OCI-LY1 (cell line): ENCODE measurements at regions not wholly inside any gene's neighbourhood (a gene's known extent, or its start where the extent isn't known, plus 50 kb on each side); places are given as distances from the start of the nearest gene placed in this dataset.

Source experiments
- H2AFZ ChIP-seq: fragments of 200-600 bp; sonication (generic), shearing (Covaris generic); 2 replicates; pipeline ENCODE4 v1.6.0; 2014; ENCODE audit warnings: antibody characterized with exemption, mild to moderate bottlenecking, low read length
- H3F3A ChIP-seq: fragments of 200-600 bp; sonication (generic), shearing (Covaris generic); 2 replicates; pipeline ENCODE4 v1.6.0; 2014; ENCODE audit warnings: mild to moderate bottlenecking, antibody characterized with exemption, low read length, moderate library complexity; ENCODE audit not compliant: insufficient read depth
- H3K27ac ChIP-seq: fragments of 200-600 bp; sonication (generic); 2 replicates; pipeline ENCODE4 v1.5.1; 2014; ENCODE audit warnings: low read length, mixed run types, mild to moderate bottlenecking, low read depth; ENCODE audit not compliant: poor library complexity, severe bottlenecking
- H3K27me3 ChIP-seq: fragments of 200-600 bp; sonication (generic); 2 replicates; pipeline ENCODE4 v1.6.0; 2014; ENCODE audit warnings: antibody characterized with exemption, mild to moderate bottlenecking, low read length, moderate library complexity; ENCODE audit not compliant: insufficient read depth
- H3K36me3 ChIP-seq: fragments of 200-600 bp; sonication (generic); 2 replicates; pipeline ENCODE4 v1.6.1; 2014; ENCODE audit warnings: mild to moderate bottlenecking, antibody characterized with exemption, low read length, moderate library complexity, mixed read lengths; ENCODE audit not compliant: insufficient read depth
- H3K4me1 ChIP-seq: fragments of 200-600 bp; sonication (generic); 2 replicates; pipeline ENCODE4 v1.5.1; 2014; ENCODE audit warnings: mild to moderate bottlenecking, low read length, moderate library complexity; ENCODE audit not compliant: insufficient read depth, severe bottlenecking
- H3K4me2 ChIP-seq: fragments of 200-600 bp; sonication (generic), shearing (Covaris generic); 2 replicates; pipeline ENCODE4 v1.6.1; 2014; ENCODE audit warnings: low read length
- H3K4me3 ChIP-seq: fragments of 200-600 bp; sonication (generic); 2 replicates; pipeline ENCODE4 v1.5.1; 2014; ENCODE audit warnings: low read length, low read depth, mild to moderate bottlenecking, mixed read lengths; ENCODE audit not compliant: poor library complexity, severe bottlenecking
- H3K79me2 ChIP-seq: fragments of 200-600 bp; shearing (Covaris generic); 2 replicates; pipeline ENCODE4 v1.6.1; 2016; ENCODE audit warnings: mixed run types, low read length, mixed read lengths; ENCODE audit not compliant: insufficient read depth
- H3K9ac ChIP-seq: fragments of 200-600 bp; sonication (generic), shearing (Covaris generic); 2 replicates; pipeline ENCODE4 v1.6.1; 2014; ENCODE audit warnings: mild to moderate bottlenecking, low read length, mixed read lengths
- H3K9me2 ChIP-seq: fragments of 200-600 bp; sonication (generic), shearing (Covaris generic); 2 replicates; pipeline ENCODE4 v1.6.1; 2014; ENCODE audit warnings: low read depth, mild to moderate bottlenecking, low read length, mixed read lengths
- H3K9me3 ChIP-seq: fragments of 200-600 bp; shearing (Covaris generic); 2 replicates; pipeline ENCODE4 v1.6.1; 2014; ENCODE audit warnings: low read length, mixed read lengths
- H4K20me1 ChIP-seq: fragments of 200-600 bp; sonication (generic), shearing (Covaris generic); 2 replicates; pipeline ENCODE4 v1.6.0; 2016; ENCODE audit warnings: mild to moderate bottlenecking, low read length; ENCODE audit not compliant: insufficient read depth
- EZH2 ChIP-seq: fragments of 200-600 bp; sonication (generic), shearing (Covaris generic); IDR thresholded peaks from 2 replicates; pipeline ENCODE4 v1.8.0; 2017; ENCODE audit warnings: borderline replicate concordance, mixed run types, mild to moderate bottlenecking, antibody characterized with exemption, low read length, moderate library complexity, mixed read lengths
- TF ChIP-seq, protein P1 (sequence below): fragments of 200-600 bp; sonication (generic), shearing (Covaris generic); IDR thresholded peaks from 2 replicates; pipeline ENCODE4 v1.5.1; 2017; ENCODE audit warnings: mild to moderate bottlenecking, antibody characterized with exemption, low read length, moderate library complexity, mixed read lengths

DNA sequence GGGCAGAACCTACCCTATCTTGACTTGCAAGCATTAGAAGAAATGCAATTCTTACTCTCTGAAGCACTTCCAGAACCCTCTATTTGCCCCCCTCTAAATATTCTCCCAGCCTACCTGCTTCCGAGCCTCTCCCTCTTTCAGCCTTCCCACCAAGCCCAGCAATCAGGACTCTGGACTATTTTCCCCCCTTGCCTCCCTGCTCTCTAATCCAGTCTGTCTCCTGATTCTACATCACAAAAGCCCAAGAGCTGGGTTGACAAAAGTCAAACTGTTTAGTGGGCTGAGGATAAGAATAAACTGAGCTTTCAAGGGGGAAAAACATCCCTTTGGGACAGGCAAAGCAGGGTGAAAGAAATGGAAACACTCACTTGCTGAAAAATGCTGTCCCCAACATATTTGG is 123.2 kb upstream of the KIF2A start:
- H3K4me2 ChIP-seq = no peak overlapping the region
- no peak overlapping the region for H3K27ac ChIP-seq
- no peak for TF ChIP-seq EZH2
- TF ChIP-seq, protein P1, sequence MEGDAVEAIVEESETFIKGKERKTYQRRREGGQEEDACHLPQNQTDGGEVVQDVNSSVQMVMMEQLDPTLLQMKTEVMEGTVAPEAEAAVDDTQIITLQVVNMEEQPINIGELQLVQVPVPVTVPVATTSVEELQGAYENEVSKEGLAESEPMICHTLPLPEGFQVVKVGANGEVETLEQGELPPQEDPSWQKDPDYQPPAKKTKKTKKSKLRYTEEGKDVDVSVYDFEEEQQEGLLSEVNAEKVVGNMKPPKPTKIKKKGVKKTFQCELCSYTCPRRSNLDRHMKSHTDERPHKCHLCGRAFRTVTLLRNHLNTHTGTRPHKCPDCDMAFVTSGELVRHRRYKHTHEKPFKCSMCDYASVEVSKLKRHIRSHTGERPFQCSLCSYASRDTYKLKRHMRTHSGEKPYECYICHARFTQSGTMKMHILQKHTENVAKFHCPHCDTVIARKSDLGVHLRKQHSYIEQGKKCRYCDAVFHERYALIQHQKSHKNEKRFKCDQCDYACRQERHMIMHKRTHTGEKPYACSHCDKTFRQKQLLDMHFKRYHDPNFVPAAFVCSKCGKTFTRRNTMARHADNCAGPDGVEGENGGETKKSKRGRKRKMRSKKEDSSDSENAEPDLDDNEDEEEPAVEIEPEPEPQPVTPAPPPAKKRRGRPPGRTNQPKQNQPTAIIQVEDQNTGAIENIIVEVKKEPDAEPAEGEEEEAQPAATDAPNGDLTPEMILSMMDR = no peak

DNA sequence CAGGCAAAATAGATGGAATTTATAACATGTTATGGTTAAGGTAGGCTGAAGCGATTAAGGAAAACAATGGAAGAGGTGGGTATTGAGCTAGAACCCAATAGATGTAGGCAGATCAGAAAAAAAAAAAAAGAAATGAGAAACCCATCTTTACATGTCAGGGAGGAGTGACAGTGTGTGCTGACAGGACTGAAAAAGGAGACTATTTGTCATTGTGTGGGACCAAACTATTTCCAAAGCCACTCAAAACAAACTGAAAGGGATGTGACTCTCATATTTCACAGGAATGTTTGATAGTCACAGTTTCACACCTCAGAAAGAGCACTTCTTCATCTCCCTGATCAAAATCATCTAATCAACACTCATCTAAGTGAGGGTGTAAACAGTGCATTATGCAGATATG is 122.3 kb upstream of the KIF2A start:
- Histone ChIP-seq H3K4me3 (no peak overlapping the region), H3K79me2 (no peaks in the 10 kb centered on the region), H3K9me2 (no peaks in the 10 kb centered on the region), H3K4me1 (no peaks in the 10 kb centered on the region), H3K9ac (no peak overlapping the region), H2AFZ (no peak overlapping the region), H3K9me3 (no peaks in the 10 kb centered on the region), H3F3A (no peaks in the 10 kb centered on the region), H3K4me2 (no peak overlapping the region), H4K20me1 (no peaks in the 10 kb centered on the region), H3K27me3 (no peaks in the 10 kb centered on the region), H3K36me3 (no peaks in the 10 kb centered on the region), H3K27ac (no peak overlapping the region)
- TF ChIP-seq, protein P1 = no peak
- no peak for TF ChIP-seq EZH2

More for the DNA sequence above, 123.2 kb upstream of the KIF2A start:
- Histone ChIP-seq H3K36me3 (no peaks in the 10 kb centered on the region), H3K4me3 (no peak overlapping the region), H3K9me3 (no peaks in the 10 kb centered on the region), H3K4me1 (no peaks in the 10 kb centered on the region), H3K27me3 (no peaks in the 10 kb centered on the region), H2AFZ (no peak overlapping the region), H4K20me1 (no peaks in the 10 kb centered on the region), H3K9ac (no peak overlapping the region), H3K9me2 (no peaks in the 10 kb centered on the region), H3K79me2 (no peaks in the 10 kb centered on the region), H3F3A (no peaks in the 10 kb centered on the region)

DNA sequence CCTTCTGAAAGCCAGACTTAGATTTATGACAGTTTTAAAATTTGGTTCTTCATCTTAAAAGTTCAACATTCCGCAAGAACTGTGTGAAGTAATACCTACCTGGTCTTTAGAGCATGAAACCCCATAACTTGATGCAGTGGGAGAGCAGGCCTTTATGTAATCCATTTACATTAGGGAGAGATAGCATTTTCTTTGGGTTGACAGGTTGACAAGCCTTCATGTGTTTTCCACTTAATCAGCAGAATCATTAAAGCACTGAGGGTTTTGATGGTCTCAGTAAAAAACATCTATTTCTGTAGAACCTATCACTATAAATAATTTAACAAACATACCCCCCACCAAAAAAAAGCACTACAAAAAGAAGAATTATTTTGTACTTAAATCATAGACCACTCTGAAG is 121.6 kb upstream of the KIF2A start:
- Histone ChIP-seq H3K9ac (no peak overlapping the region), H2AFZ (no peak overlapping the region), H3K9me2 (no peaks in the 10 kb centered on the region), H3F3A (no peaks in the 10 kb centered on the region), H3K9me3 (no peaks in the 10 kb centered on the region), H3K4me2 (no peak overlapping the region), H3K4me3 (no peak overlapping the region), H3K79me2 (no peaks in the 10 kb centered on the region), H3K4me1 (no peaks in the 10 kb centered on the region), H3K27ac (no peak overlapping the region), H3K27me3 (no peaks in the 10 kb centered on the region), H4K20me1 (no peaks in the 10 kb centered on the region), H3K36me3 (no peaks in the 10 kb centered on the region)
- TF ChIP-seq, protein P1 = no peak
- TF ChIP-seq EZH2 = no peak
